ENCODE measurements at regions not wholly inside any gene's neighbourhood (a gene's known extent, or its start where the extent isn't known, plus 50 kb on each side); places are given as distances from the start of the nearest gene placed in this dataset.

- TF ChIP-seq CTCF (conservative IDR thresholded peaks at IDR 0.05; ENCODE audit: low read depth, low read length) (no peak), EZH2phosphoT487 (IDR thresholded peaks at IDR 0.05; ENCODE audit: borderline replicate concordance, low read length) (no peak)
Observed at GRCh38 chr5:112034421-112034979, 277.5 kb upstream of the NREP start.
